HepG2 (cell line): ENCODE measurements at regions not wholly inside any gene's neighbourhood (a gene's known extent, or its start where the extent isn't known, plus 50 kb on each side); places are given as distances from the start of the nearest gene placed in this dataset.

Experiments
- ATAC-seq: fragments of 200-7000 bp; cut with Tn5 transposase; 3 replicates; pipeline ENCODE4 v1.9.1; 2020; ENCODE audit warnings: mild to moderate bottlenecking, moderate library complexity
- BruUV-seq: library from RNA; stranded (reverse); fragments of 400-500 nt; replicated peaks from 2 replicates; lab custom pipeline; 2021; lab: Mats Ljungman, UMichigan
- CTCF ChIA-PET: fragments of 300-600 bp; formaldehyde crosslinking; extraction: SDS; loops from one replicate; lab custom pipeline; 2021; ENCODE audit warnings: low total read pairs, inconsistent platforms, low intra/inter-chr PET ratio; lab: Yijun Ruan, JAX
- POLR2A ChIA-PET: fragments of 350-600 bp; sonication (Branson Sonifier 250); formaldehyde crosslinking; loops from one replicate; lab custom pipeline; 2020; ENCODE audit warnings: antibody characterized with exemption, inconsistent platforms; lab: Yijun Ruan, JAX
- DNase-seq: peaks from one replicate; pipeline ENCODE4 v3.0.0-alpha.2; 2015; ENCODE audit warnings: low spot score
- FAIRE-seq: peaks from 3 replicates; lab custom pipeline; 2011; peaks lifted over from hg19 to GRCh38; lab: Jason Lieb, UNC
- H2AFZ ChIP-seq: one replicate; pipeline ENCODE4 v1.6.1; 2011; ENCODE audit warnings: low read length, inconsistent platforms
- H3K27ac ChIP-seq: fragments of 300-600 bp; 3 replicates; pipeline ENCODE4 v1.8.0; 2011; ENCODE audit warnings: mixed run types, mild to moderate bottlenecking, mixed read lengths, low read length, inconsistent platforms; ENCODE audit not compliant: insufficient read depth; ENCODE audit errors: extremely low read length
- H3K27me3 ChIP-seq, 2 experiments: fragments of 200-600 bp in 1 of 2; 2 replicates in 1 of 2; 3 replicates in 1 of 2; pipeline versions ENCODE4 v1.6.0 to v1.8.0; 2011; ENCODE audit warnings: low read length in 2 of 2, mild to moderate bottlenecking in 2 of 2, moderate library complexity in 2 of 2, inconsistent platforms in 1 of 2; ENCODE audit not compliant: insufficient read depth in 2 of 2, control insufficient read depth in 1 of 2
- H3K36me3 ChIP-seq, 2 experiments: fragments of 200-600 bp in 1 of 2; replicated peaks in 1 of 2; 2 replicates in 1 of 2; 3 replicates in 1 of 2; pipeline versions ENCODE4 v1.5.1 to v1.8.0; 2011; ENCODE audit warnings: low read length in 2 of 2, inconsistent platforms in 1 of 2; ENCODE audit not compliant: insufficient read depth in 2 of 2, control insufficient read depth in 1 of 2
- H3K4me1 ChIP-seq: 2 replicates; pipeline ENCODE4 v1.5.1; 2012; ENCODE audit warnings: low read length, inconsistent platforms; ENCODE audit not compliant: insufficient read depth
- H3K4me2 ChIP-seq: 2 replicates; pipeline ENCODE4 v1.6.0; 2011; ENCODE audit warnings: low read depth, low read length, inconsistent platforms
- H3K4me3 ChIP-seq, 3 experiments: fragments of 200-600 bp in 1 of 3; sonication (generic), shearing (Covaris generic) in 1 of 3; replicated peaks in 1 of 3; 2 replicates each; pipeline ENCODE4 v1.5.1; 2011 to 2016; ENCODE audit warnings: low read length in 3 of 3, inconsistent platforms in 2 of 3, low read depth in 2 of 3, mild to moderate bottlenecking in 2 of 3, control low read depth in 1 of 3, mixed read lengths in 1 of 3; ENCODE audit not compliant: insufficient read depth in 1 of 3
- H3K79me2 ChIP-seq: one replicate; pipeline ENCODE4 v1.6.1; 2011; ENCODE audit warnings: low read length, inconsistent platforms; ENCODE audit not compliant: insufficient read depth
- H3K9ac ChIP-seq: 2 replicates; pipeline ENCODE4 v1.6.0; 2011; ENCODE audit warnings: mild to moderate bottlenecking, low read depth, low read length, inconsistent platforms; ENCODE audit not compliant: insufficient read depth
- H3K9me3 ChIP-seq: 2 replicates; pipeline ENCODE4 v1.5.1; 2012; ENCODE audit warnings: mild to moderate bottlenecking, low read length
- H4K20me1 ChIP-seq: 2 replicates; pipeline ENCODE4 v1.6.0; 2011; ENCODE audit warnings: inconsistent platforms, mild to moderate bottlenecking, low read length, moderate library complexity; ENCODE audit not compliant: insufficient read depth
- ETV5 ChIP-seq: IDR thresholded peaks from 2 replicates; pipeline ENCODE4 v1.6.1; 2018; ENCODE audit warnings: missing biosample characterization, missing genetic modification reagents, inconsistent platforms, borderline replicate concordance
- FOXO1 ChIP-seq: sonication (generic); formaldehyde crosslinking; IDR thresholded peaks from 2 replicates; pipeline ENCODE4 v1.4.0; 2020; ENCODE audit warnings: missing genetic modification reagents
- GZF1 ChIP-seq: sonication (generic); formaldehyde crosslinking; IDR thresholded peaks from 2 replicates; pipeline ENCODE4 v1.5.1; 2020; ENCODE audit warnings: mild to moderate bottlenecking, missing genetic modification reagents
- HNRNPLL ChIP-seq: fragments of 200-400 bp; formaldehyde crosslinking; IDR thresholded peaks from 2 replicates; pipeline ENCODE4 v1.6.1; 2017; ENCODE audit warnings: mild to moderate bottlenecking, low read depth, low read length; ENCODE audit not compliant: poor library complexity, severe bottlenecking
- LCORL ChIP-seq, 2 experiments: fragments of 450-650 bp in 1 of 2; sonication (generic) in 1 of 2; formaldehyde crosslinking in 1 of 2; IDR thresholded peaks; 2 replicates each; pipeline versions ENCODE4 v1.5.0 to v1.6.1; 2017 to 2020; ENCODE audit warnings: antibody characterized with exemption in 1 of 2, missing genetic modification reagents in 1 of 2
- PHB2 ChIP-seq: fragments of 450-650 bp; IDR thresholded peaks from 2 replicates; pipeline ENCODE4 v1.6.1; 2018; ENCODE audit not compliant: partially characterized antibody
- SUZ12 ChIP-seq: fragments of 150-350 bp; IDR thresholded peaks from 2 replicates; pipeline ENCODE4 v1.6.1; 2014; ENCODE audit warnings: low read depth, low read length
- XRCC5 ChIP-seq: fragments of 200-400 bp; formaldehyde crosslinking; optimal IDR thresholded peaks from 2 replicates; pipeline ENCODE3; 2017; ENCODE audit warnings: mild to moderate bottlenecking, low read length
- ZNF326 ChIP-seq: sonication (generic); formaldehyde crosslinking; IDR thresholded peaks from 2 replicates; pipeline ENCODE4 v1.4.0; 2020; ENCODE audit warnings: missing genetic modification reagents, borderline replicate concordance
- ZNF557 ChIP-seq: sonication (generic); formaldehyde crosslinking; IDR thresholded peaks from 2 replicates; pipeline ENCODE4 v1.4.0; 2020; ENCODE audit warnings: missing genetic modification reagents
- ZNF598 ChIP-seq: sonication (generic); formaldehyde crosslinking; IDR thresholded peaks from 2 replicates; pipeline ENCODE4 v1.5.1; 2020; ENCODE audit warnings: mild to moderate bottlenecking, missing genetic modification reagents, borderline replicate concordance
- ZNF607 ChIP-seq: sonication (generic); formaldehyde crosslinking; IDR thresholded peaks from 2 replicates; pipeline ENCODE4 v1.5.1; 2020; ENCODE audit warnings: missing genetic modification reagents, mild to moderate bottlenecking, borderline replicate concordance
- ZNF788 ChIP-seq: sonication (generic); formaldehyde crosslinking; IDR thresholded peaks from 2 replicates; pipeline ENCODE4 v1.5.0; 2020; ENCODE audit warnings: mild to moderate bottlenecking, missing genetic modification reagents, borderline replicate concordance
- ZNF879 ChIP-seq: sonication (generic); formaldehyde crosslinking; IDR thresholded peaks from 2 replicates; pipeline ENCODE4 v1.8.1; 2023; ENCODE audit warnings: missing genetic modification reagents
- WGBS: methylation state at CpG from one replicate; pipeline ENCODE4 v1.1.6; 2017; ENCODE audit warnings: low lambda C conversion rate; 5-methylcytosine and 5-hydroxymethylcytosine counted together
- in situ Hi-C: cut with HindIII; loops from 2 replicates; pipeline ENCODE4 v1.10.0; 2017; ENCODE audit warnings: low pct_unique_long_range_greater_than_20kb; ENCODE audit not compliant: extremely low pct_ligation_motif_present
- intact Hi-C: fragments of 100-400 bp; cut with micrococcal nuclease; formaldehyde crosslinking; loops from one replicate; pipeline ENCODE4 v1.10.0; 2022; ENCODE audit not compliant: unreplicated experiment
- TF ChIP-seq, protein P1 (sequence below): sonication (generic); formaldehyde crosslinking; IDR thresholded peaks from 2 replicates; pipeline ENCODE4 v1.8.0; 2022; ENCODE audit warnings: missing genetic modification reagents, mild to moderate bottlenecking, moderate library complexity, borderline replicate concordance
- TF ChIP-seq, protein P2 (sequence below): sonication (generic); formaldehyde crosslinking; IDR thresholded peaks from 2 replicates; pipeline ENCODE4 v1.8.0; 2022; ENCODE audit warnings: missing genetic modification reagents, low read depth, mild to moderate bottlenecking, borderline replicate concordance
- TF ChIP-seq, protein P3 (sequence below): sonication (generic); formaldehyde crosslinking; IDR thresholded peaks from 2 replicates; pipeline ENCODE4 v1.8.1; 2022; ENCODE audit warnings: mild to moderate bottlenecking, missing genetic modification reagents
- TF ChIP-seq, protein P4 (sequence below): sonication (generic); formaldehyde crosslinking; conservative IDR thresholded peaks from 2 replicates; pipeline ENCODE4 v1.4.0; 2020; ENCODE audit warnings: missing genetic modification reagents

DNA sequence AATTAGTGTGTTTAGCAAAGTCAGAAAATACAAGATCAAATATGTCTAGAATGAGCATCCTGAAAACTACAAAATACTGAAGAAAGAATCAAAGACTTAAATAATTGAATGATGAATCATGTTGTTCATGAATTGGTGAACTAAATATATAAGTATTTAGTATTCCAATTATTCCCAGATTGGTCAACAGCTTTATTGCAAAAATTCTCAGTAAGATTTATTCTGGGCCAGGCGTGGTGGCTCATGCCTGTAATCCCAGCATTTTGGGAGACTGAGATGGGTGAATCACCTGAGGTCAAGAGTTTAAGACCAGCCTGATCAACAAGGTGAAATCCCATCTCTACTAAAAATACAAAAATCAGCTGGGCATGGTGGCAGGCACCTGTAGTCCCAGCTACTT lies 250.0 kb upstream of the NECTIN3 start:
- Histone ChIP-seq H3K9ac (no peak overlapping the region), H3K27me3 (no peaks in the 10 kb centered on the region), H3K79me2 (no peaks in the 10 kb centered on the region), H3K27ac (no peak overlapping the region), H3K36me3 (no peaks in the 10 kb centered on the region), H3K9me3 (no peaks in the 10 kb centered on the region), H3K4me3 (no peak overlapping the region), H3K4me2 (no peak overlapping the region), H3K4me1 (no peaks in the 10 kb centered on the region), H4K20me1 (no peaks in the 10 kb centered on the region), H2AFZ (no peak overlapping the region)
- TF ChIP-seq, protein P1, sequence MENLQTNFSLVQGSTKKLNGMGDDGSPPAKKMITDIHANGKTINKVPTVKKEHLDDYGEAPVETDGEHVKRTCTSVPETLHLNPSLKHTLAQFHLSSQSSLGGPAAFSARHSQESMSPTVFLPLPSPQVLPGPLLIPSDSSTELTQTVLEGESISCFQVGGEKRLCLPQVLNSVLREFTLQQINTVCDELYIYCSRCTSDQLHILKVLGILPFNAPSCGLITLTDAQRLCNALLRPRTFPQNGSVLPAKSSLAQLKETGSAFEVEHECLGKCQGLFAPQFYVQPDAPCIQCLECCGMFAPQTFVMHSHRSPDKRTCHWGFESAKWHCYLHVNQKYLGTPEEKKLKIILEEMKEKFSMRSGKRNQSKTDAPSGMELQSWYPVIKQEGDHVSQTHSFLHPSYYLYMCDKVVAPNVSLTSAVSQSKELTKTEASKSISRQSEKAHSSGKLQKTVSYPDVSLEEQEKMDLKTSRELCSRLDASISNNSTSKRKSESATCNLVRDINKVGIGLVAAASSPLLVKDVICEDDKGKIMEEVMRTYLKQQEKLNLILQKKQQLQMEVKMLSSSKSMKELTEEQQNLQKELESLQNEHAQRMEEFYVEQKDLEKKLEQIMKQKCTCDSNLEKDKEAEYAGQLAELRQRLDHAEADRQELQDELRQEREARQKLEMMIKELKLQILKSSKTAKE (CRISPR knock-in tag): no peak
- TF ChIP-seq ZNF557 (CRISPR knock-in tag) (no peak), GZF1 (CRISPR knock-in tag) (no peak), SUZ12 (no peak), ZNF598 (CRISPR knock-in tag) (no peak), XRCC5 (no peak), ETV5 (no peak), PHB2 (no peak), HNRNPLL (no peak), FOXO1 (no peak), LCORL (IDR thresholded peaks at IDR 0.05) (no peak), LCORL (CRISPR knock-in tag; IDR thresholded peaks at IDR 0.05) (no peak), ZNF326 (CRISPR knock-in tag) (no peak), ZNF879 (no peak), ZNF788 (CRISPR knock-in tag) (no peak), ZNF607 (CRISPR knock-in tag) (no peak)
- TF ChIP-seq, protein P2, sequence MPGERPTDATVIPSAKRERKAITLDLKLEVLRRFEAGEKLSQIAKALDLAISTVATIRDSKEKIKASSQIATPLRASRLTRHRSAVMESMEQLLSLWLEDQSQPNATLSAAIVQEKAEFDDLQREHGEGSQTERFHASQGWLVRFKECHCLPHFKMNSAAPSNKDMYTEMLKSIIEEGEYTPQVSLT (CRISPR knock-in tag): no peak
- TF ChIP-seq, protein P3, sequence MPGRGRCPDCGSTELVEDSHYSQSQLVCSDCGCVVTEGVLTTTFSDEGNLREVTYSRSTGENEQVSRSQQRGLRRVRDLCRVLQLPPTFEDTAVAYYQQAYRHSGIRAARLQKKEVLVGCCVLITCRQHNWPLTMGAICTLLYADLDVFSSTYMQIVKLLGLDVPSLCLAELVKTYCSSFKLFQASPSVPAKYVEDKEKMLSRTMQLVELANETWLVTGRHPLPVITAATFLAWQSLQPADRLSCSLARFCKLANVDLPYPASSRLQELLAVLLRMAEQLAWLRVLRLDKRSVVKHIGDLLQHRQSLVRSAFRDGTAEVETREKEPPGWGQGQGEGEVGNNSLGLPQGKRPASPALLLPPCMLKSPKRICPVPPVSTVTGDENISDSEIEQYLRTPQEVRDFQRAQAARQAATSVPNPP (CRISPR knock-in tag): no peak
- TF ChIP-seq, protein P4, sequence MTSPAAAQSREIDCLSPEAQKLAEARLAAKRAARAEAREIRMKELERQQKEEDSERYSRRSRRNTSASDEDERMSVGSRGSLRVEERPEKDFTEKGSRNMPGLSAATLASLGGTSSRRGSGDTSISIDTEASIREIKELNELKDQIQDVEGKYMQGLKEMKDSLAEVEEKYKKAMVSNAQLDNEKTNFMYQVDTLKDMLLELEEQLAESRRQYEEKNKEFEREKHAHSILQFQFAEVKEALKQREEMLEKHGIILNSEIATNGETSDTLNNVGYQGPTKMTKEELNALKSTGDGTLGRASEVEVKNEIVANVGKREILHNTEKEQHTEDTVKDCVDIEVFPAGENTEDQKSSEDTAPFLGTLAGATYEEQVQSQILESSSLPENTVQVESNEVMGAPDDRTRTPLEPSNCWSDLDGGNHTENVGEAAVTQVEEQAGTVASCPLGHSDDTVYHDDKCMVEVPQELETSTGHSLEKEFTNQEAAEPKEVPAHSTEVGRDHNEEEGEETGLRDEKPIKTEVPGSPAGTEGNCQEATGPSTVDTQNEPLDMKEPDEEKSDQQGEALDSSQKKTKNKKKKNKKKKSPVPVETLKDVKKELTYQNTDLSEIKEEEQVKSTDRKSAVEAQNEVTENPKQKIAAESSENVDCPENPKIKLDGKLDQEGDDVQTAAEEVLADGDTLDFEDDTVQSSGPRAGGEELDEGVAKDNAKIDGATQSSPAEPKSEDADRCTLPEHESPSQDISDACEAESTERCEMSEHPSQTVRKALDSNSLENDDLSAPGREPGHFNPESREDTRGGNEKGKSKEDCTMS (CRISPR knock-in tag): no peak
- FAIRE-seq (no peak), DNase-seq (no peak), ATAC-seq (no peak)
- CTCF ChIA-PET: no interaction called here
- in situ Hi-C loops (no loop called here), intact Hi-C loops (no loop called here)
- 69% methylated on average over 1 of the region's 1 CpG for WGBS
- POLR2A ChIA-PET: no interaction called here
- no TSS peak for BruUV-seq
